ENCODE measurements at regions not wholly inside any gene's neighbourhood (a gene's known extent, or its start where the extent isn't known, plus 50 kb on each side); places are given as distances from the start of the nearest gene placed in this dataset.

- DNase-seq (ENCODE audit: low read depth, low spot score), result no peak
- in situ Hi-C loops (cut with HindIII; ENCODE audit: low sequenced_read_pairs), result no loop called here
- TF ChIP-seq CTCF (IDR thresholded peaks at IDR 0.05; ENCODE audit: low read depth, low read length), result no peak
- H3K4me3 ChIP-seq (ENCODE audit: low read depth, low read length), result no peak overlapping the region
Measured at GRCh38 chr7:13790611-13791010, 198.9 kb downstream of the ETV1 start.

GRCh38 chr7:13792208-13792607, 197.3 kb downstream of the ETV1 start:
- H3K4me3 ChIP-seq (ENCODE audit: low read depth, low read length), result no peak overlapping the region
- no peak for TF ChIP-seq CTCF (IDR thresholded peaks at IDR 0.05; ENCODE audit: low read depth, low read length)
- in situ Hi-C loops (cut with HindIII; ENCODE audit: low sequenced_read_pairs), result no loop called here
- no peak for DNase-seq (ENCODE audit: low read depth, low spot score)

GRCh38 chr7:13793926-13794325, 195.5 kb downstream of the ETV1 start:
- no peak for TF ChIP-seq CTCF (IDR thresholded peaks at IDR 0.05; ENCODE audit: low read depth, low read length)
- in situ Hi-C loops (cut with HindIII; ENCODE audit: low sequenced_read_pairs), result no loop called here
- DNase-seq (ENCODE audit: low read depth, low spot score), result no peak

GRCh38 chr7:13794581-13794980, 194.9 kb downstream of the ETV1 start:
- no peak overlapping the region for H3K4me3 ChIP-seq (ENCODE audit: low read depth, low read length)
- DNase-seq (ENCODE audit: low read depth, low spot score), result peak; percentile 52
- no peak for TF ChIP-seq CTCF (IDR thresholded peaks at IDR 0.05; ENCODE audit: low read depth, low read length)
- in situ Hi-C loops (cut with HindIII; ENCODE audit: low sequenced_read_pairs), result no loop called here

More at GRCh38 chr7:13793926-13794325, 195.5 kb downstream of the ETV1 start:
- H3K4me3 ChIP-seq (ENCODE audit: low read depth, low read length), result no peak overlapping the region

- DNase-seq (ENCODE audit: low read depth, low spot score), result peak; percentile 36
- TF ChIP-seq CTCF (IDR thresholded peaks at IDR 0.05; ENCODE audit: low read depth, low read length), result no peak
- in situ Hi-C loops (cut with HindIII; ENCODE audit: low sequenced_read_pairs), result no loop called here
- no peak overlapping the region for H3K4me3 ChIP-seq (ENCODE audit: low read depth, low read length)
Measured at GRCh38 chr7:13797545-13797944, 191.9 kb downstream of the ETV1 start.

- no peak overlapping the region for H3K4me3 ChIP-seq (ENCODE audit: low read depth, low read length)
- peak; percentile 93 for DNase-seq (ENCODE audit: low read depth, low spot score)
- in situ Hi-C loops (cut with HindIII; ENCODE audit: low sequenced_read_pairs), result no loop called here
- no peak for TF ChIP-seq CTCF (IDR thresholded peaks at IDR 0.05; ENCODE audit: low read depth, low read length)
Measured at GRCh38 chr7:13800694-13801448, 188.6 kb downstream of the ETV1 start.
